NCI-H526 (cell line): ENCODE measurements at regions not wholly inside any gene's neighbourhood (a gene's known extent, or its start where the extent isn't known, plus 50 kb on each side); places are given as distances from the start of the nearest gene placed in this dataset.

ENCODE experiments used
- DNase-seq, 2 experiments: peaks; one replicate each; lab custom pipeline; 2025; lab: John Stamatoyannopoulos, UW

DNA sequence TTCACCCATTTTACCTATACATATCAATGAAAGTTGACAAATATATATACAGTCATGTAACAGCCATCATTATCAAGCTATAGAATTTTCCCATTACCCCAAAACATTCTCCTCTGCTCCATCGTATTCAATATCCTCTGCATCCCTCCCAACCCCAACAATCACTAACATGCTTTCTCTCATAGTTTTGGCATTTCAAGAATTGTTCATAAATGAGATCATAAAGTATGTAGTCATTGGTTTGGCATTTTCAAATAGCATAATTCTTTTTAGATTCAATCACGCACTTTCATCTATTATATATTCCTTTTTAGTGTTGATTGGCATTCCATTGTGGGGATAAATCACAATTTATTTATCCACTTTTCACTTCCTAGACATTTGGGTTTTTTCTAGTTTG lies 866.0 kb upstream of the TMEM132C start:
- no peak for DNase-seq

DNA sequence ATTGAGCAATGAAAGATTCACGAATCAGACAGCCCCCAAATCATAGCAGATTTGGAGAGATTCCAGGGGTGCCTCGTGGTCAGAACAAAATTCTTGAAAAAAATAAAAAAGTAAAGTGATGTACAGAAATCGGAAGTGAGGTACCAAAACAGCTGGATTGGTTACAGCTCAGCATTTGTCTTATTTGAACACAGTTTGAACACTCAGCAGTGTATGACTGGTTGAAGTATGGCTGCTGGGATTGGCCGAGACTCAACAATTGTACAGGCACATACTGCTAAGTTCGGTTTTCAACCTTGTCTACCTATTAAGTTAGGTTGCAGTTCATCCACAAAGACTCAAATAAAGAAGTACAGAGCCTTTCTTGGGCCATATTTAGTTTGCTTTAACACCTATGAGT lies 865.4 kb upstream of the TMEM132C start:
- no peak for DNase-seq

DNA sequence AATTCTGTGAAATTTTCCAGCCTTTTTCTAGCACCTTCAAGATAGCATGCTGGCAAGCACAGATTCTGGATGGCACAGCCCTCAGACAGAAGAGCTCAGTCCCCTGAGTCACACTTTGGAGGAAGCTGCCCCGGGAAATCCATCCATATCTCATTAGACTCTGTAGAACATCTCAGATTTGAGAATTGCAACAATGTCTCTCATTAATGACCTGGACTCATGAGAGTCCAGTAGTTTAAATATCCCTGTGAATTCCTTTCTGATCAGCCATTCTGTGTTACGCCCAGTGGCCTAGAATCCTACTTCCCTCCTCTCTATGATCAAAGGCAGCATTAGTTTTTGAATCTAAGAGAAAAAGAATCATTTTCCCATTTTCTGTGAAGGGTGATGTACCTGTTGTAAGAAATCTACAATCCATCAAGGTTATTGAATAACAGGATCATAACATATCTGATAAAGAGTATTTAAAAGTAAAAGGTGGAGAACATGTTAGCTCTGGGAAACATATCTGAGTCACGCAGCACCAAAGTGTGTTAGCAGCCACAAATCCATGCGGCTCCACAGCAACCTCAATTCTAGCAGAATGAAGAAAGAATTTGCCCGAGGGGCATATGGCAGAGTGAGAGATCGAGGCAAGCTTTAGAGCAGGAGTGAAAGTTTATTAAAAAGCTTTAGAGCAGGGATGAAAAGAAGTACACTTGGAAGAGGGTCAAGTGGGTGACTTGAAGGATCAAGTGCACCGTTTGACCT lies 855.6 kb upstream of the TMEM132C start:
- no peak for DNase-seq

DNA sequence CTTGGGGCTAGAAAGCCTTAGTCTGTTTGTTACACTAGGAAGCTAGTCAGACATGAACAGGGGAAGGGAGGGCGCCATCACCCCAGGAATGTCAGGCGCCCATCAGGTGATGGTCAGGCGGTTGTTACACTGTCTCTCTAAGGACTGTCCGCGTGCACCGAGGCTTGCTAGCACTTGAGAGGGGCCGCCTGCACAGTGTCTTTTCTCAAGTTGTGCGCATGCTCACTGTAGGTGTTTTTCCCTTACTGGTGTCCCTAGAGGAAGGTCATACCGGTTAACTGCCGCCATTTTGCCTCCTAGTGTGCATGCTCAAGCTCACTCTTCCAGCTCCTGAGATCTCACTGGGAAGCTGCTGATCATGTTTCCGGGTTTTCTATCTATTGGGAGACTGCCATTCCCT lies 855.0 kb upstream of the TMEM132C start:
- no peak for DNase-seq

DNA sequence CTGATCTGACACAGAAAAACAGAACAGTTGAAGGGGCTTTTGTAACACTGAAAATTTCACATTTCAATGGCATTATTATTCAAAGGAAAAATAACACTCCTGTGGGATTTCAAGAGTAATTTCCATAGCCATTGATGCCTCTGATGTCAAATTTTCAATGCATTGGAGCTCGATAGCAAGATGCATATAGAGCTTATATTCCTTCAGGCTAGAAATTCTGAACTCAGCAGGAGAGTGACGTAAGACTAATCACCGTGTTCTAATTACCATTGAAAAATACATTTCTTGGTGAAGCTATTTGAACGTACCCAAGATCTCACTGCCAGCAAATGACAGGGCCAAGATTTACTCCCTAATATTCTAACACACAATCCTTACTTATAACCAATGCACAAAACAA lies 854.1 kb upstream of the TMEM132C start:
- DNase-seq: no peak

DNA sequence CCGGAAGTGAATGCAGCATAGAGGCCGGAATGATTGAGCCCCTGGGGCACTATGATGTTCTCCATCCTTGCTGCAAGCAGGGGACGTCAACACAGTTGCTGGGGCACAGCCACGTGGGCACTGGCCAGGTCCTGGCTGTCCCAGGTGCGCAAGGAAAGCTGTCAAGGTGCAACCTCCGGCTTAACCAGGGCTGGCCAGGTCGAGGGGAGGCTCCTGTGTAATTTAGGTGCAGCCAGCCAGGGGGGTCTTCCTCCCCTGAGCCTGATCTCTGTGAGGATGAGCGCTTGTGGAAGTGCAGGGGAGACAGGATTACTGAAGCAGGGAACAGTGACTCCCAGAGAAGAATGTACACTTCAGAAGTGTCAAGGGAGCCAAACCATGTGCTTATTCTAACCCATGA lies 852.8 kb upstream of the TMEM132C start:
- DNase-seq: no peak

DNA sequence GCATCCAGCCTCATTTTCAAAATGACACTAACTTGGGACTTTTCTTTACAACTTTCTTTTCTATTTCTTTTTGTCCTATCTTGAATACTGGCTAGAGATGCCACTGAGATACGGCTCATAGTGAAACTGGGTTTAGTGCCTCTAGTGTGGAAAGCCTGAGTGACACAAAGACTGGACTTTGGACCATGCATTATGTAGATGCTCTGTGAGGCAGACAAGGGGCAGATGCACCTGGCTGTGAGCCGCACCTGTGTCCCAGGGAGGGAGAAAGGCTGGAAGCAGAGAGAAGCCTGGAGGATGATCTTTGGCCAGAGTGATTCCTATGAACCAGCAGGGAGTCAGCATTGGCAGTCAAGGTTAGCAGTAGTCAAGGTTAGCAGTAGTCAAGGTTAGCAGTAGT lies 852.3 kb upstream of the TMEM132C start:
- DNase-seq: peak; percentile 90 to 95

DNA sequence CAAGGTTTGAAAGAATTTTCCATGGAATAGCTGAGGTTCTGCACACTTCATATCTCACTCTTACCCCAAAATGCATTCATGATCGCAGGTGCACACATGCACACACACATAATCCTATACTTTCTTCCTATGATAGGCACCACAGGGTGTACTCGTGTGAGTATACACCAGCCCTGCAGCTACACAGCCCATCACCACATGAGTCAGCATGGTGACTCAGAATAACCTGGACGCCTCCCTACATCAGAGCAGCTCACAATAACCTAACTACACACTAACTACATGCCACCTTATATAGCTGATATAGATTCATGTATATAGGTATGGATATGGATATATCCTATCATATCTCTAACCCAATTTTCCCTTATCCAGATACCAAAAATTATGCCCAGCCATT lies 850.2 kb upstream of the TMEM132C start:
- no peak for DNase-seq

DNA sequence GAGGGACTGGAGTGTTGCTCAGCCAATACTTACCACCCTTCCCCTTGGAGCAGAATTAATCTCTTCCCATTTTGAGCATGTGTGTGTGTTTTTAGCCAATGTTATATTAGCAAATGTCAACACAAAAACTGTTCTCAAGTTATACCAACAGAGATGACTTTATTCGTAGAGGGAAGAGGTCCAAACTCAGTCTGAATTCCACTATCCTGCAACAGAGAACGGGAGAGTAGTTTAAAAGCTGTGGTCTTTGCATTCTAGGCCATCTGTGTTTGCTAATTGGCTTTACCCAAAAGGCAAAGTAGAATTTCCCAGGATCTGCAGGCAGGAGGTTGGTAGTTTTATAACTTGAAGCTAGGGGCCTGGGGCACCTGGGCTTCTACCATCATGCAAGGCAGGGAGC lies 847.9 kb upstream of the TMEM132C start:
- no peak for DNase-seq

DNA sequence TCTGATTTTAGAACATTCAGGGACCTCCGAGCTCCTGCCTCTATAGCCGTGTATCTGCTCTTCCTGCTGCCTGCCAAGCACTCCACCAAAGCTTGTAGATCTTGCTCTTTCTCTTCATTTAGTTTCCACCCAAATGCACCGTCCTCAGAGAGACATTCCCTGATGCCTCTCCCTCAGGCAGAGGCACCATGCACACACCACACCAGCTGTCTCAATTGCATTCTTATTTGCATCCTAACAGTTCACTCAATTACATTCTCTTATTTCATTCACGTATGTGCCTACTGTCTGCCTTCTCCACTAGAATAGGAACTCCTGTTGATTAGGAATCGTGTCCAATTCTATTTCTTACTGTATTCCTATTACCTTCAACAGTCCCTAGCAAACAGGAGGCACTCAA lies 845.4 kb upstream of the TMEM132C start:
- peak; percentile 63 to 75 for DNase-seq

DNA sequence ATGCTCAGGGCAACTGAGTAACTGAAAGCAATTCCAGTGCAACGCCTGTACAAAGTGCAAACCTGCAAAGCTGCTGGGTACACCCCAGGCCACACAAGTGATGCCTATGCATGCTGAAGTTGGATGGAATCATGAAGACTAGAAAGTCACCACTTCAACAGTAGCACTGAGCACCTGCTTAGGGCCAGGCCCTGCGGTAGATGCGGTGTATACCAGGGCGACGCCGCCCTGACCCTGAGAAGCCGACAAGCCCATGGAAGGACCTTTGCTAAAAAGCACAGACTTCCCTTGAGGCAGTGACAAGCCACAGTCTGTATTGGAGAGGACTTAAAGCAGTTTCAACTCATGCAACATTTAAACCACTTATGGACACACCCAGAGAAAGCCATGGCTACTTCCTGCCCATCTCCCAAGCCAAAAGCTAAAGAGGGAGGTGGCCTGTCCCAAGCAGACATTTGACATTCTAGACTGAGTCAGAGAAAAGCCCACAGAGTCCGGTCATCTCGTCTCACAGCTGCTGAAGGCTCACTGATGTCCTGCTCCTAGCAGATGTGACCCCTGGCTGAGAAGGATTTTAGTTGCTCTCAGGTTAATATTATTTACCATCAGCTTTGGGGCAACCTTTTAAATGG lies 843.9 kb upstream of the TMEM132C start:
- no peak for DNase-seq

DNA sequence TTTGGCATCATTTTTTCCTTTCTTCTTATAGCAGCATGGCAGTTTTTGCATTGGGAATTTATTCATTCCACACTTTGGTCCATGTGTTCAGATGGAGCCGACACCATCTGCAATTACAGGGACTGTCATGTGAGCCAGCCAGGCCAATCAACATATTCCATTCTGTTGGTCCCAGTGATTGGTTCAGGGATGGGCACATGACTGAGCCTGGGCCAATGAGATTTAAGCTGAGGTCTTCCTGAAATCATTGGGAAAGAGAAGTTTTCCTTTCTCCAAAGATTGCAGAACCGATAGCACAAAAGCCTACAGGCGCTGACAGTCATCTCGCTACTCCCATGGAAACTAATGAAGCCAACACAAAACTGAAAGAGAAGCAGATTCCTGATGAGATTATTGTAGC lies 841.5 kb upstream of the TMEM132C start:
- no peak for DNase-seq

DNA sequence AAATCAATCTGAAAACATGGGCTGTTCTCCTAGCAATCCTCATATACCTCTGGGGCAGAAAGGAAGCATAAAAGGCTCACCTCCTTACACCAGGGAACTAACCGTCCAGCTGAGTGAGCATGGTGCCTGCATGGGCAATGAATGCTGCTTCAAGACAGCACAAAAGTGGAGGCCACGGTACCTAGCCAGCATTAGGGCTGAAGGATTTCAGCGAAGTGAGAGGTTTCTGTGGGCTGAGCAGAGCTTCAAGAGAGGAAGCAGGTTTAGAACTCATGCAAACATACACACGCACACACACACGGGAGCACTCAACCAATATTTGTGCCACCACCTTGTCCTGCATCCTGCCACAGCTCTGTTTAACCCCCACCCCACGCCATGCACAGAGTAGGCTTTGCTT lies 838.5 kb upstream of the TMEM132C start:
- DNase-seq: no peak

DNA sequence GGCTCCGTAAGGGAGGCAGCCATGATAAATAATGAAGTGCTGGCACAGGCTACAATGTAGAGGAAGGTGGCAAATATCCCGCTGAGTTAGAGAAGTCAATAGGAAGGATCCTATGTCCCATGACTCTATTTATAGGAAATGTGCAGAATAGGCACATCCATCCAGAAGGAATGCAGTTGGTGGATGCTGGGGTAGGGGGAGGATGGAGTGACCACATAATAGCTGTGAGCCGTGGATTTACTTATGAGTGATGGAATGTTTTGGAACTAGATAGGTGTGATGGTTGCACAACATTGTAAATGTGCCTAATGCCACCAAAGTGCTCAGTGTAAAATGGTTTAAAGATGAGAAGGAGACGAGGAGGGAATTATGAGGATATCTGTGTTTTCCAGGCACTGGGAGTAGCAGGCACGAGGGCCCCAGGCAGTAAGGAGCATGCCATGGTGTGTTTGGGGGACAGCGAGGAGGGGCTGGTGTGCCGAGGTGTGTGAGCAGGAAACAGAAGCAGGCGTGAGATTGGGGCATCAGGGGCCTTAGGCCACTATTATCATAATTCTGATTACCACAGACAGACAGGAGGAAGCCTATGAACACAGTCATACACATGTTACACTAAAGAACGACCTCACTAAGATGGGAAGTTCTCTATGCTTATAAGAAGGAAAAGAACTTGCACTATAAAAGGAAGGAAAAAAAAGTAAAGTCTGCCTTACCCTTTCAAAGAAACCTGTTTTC lies 837.3 kb upstream of the TMEM132C start:
- no peak for DNase-seq

DNA sequence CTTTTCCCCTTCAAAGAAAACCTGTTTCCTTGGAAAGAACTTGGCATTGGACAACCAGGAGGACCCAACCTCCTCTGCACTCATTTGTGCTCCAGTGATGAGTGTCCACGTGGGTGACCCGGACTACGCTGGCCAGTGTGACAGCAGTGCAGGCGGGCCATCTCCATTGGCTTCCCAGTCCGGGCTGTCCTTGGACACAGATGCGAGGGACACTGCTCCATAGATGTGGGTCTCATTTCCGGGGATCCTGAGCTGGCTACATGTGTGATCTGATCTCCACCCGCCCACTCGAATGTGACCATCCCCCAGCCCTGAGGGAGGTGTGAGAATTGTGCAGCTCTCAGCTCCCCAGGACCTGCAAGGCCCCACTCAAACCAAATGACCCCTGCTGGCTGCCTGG lies 836.6 kb upstream of the TMEM132C start:
- no peak for DNase-seq

DNA sequence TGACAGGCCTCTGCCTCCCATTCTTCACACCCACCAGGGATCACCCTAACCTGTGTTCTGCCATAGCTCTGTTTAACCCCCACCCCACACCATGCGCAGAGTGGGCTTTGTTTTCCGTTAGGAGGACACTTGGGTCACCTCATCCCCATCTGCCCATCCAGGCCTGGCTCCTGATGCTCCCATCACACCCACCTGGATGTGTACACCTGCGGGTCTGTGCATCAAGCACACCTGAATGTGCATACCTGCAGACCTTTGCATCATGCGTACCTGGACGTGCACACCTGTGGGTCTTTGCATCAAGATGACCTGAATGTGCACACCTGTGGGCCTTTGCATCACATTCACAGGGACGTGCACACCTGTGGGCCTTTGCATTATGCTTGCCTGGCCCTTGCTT lies 835.8 kb upstream of the TMEM132C start:
- DNase-seq: no peak

DNA sequence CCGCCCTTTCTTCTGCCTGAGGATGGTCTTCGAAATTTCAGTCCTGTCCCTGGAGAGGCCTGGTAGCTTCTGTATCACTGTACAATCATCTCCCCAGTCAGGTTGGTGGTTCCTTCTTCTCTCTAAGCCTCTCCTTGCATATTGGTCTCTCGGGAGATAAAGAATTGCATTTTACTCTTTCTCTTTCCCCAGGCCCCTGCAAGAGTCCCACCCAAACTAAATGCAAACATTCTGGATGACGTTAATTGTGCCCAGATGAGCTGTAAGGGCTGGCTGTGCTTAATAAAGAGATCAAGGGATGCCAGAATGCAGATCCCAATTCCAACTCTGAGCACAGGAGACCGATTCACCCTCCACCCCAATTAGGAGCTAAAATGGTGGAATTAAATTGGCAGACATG lies 835.4 kb upstream of the TMEM132C start:
- no peak for DNase-seq

DNA sequence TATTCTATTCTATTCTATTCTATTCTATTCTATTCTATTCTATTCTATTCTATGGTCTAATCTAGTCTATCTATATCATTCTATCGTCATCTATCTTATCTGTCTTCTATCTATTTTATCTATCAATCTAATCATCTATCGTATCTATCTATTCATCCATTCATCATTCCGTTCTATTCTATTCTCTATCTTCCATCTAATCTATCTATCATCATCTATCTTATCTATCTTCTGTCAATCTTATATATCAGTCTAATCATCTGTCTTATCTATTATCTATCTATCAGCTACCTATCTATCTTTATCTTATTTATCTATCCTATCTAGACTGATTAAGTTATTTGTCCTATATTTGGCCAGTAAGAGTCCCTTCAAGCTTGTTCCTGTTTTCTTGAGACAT lies 831.5 kb upstream of the TMEM132C start:
- DNase-seq: no peak

DNA sequence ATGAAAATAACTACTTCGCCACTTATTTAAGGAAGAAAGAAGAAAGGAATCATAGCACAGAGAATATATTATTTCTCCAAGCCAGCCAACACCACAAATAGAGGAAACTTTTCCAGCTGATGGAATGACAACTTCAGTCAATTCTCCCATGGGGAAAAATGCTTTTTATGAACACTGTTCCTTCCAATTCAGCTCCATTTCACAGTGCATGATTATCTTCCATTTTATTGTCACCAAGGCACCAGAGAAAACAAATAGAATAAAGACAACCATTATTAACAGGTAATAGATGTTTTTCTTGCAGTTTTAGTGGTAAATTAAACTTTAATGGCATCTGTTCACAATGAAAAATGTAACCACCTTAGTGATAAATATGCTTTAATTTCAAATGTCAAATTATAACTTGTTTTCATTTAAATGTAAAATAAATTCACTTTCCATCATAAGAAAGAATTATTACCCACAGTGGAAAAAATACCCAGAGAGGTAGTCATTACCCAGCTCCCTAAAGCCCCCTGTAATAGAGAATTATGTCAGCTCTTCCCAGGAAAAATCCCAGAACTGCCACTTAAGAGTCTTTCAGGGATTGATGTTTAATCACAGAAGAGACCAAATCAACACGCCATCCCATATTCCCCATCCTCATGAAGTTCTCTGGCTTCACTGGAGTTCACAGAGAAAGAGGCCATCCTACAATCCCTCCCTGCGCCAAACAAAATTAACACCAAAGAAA lies 828.3 kb upstream of the TMEM132C start:
- no peak for DNase-seq

DNA sequence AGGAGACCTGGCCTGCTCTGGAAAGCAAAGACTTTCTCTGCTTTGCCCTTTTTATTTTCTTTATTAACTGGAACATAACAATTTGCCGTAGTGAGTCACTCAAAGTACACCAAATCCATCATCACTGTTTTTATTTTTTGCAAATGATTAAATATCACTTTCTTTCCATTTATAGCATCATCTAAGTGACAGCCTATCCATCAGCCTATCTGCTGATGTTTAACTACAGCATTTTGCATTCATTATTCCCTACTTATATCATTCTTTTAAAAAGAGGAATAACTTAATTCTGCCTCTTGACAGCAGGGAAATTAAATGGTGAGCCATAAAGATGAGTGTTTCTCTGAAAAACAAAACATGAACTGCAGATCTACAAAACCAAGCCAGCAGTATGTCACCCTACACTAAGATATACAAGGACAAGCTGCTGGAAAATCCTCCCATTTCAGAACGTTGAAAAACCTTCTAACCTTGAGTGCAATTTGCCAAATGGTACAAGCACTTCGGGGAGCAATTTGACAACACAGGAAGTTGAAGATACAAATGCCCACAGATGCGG lies 821.3 kb upstream of the TMEM132C start:
- no peak for DNase-seq

DNA sequence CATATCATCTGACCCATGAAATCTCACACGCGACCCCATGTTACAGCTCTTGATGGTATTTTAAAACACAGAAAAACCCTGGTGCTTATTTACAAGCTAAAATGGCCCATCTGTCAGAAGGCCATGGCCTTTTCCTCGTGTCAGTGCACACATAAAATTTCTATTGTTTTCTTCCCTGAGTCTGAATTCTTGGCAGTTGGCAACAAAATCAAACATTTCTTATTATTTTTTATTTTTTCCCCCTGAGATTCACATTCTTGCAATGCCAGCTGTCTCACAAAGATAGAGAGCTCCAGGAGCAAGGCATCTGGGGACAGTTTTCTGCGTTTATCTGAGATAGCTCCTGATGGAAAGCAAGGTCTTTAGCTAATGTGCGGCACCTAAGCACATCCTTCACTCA lies 818.1 kb upstream of the TMEM132C start:
- no peak for DNase-seq

DNA sequence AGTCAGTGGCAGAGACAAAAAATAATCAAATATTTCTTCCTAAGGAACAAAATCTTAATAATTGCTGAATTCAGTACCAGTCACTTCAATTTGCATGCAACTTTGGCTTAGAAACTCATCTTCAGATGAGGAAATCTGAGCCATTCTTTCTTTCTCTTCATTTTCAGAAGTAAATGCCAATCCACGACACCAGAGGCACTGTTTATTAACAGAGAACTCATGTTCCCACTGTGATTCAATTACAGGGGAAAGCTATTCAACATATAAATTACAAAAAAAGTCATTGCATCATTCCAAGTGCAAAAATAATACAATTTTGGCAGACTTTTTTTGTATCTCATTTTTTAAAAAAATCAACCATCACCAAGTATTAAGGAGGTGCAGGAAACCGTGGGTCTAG lies 816.1 kb upstream of the TMEM132C start:
- DNase-seq: no peak
